VCaP (cell line): ENCODE measurements at regions not wholly inside any gene's neighbourhood (a gene's known extent, or its start where the extent isn't known, plus 50 kb on each side); places are given as distances from the start of the nearest gene placed in this dataset.

Experiments
- H3K27ac ChIP-seq: fragments of 450-650 bp; 2 replicates; pipeline ENCODE4 v1.5.1; 2017
- CTCF ChIP-seq: fragments of 450-650 bp; conservative IDR thresholded peaks from 2 replicates; pipeline ENCODE4 v1.5.1; 2017; ENCODE audit warnings: mild to moderate bottlenecking, moderate library complexity

GRCh38 chr1:173353350-173353749, 123.8 kb upstream of the PRDX6 start:
- no peak overlapping the region for H3K27ac ChIP-seq
- no peak for TF ChIP-seq CTCF

- no peak overlapping the region for H3K27ac ChIP-seq
- no peak for TF ChIP-seq CTCF
Observed at GRCh38 chr1:173354937-173355280, 122.2 kb upstream of the PRDX6 start.

GRCh38 chr1:173355281-173356031, 121.7 kb upstream of the PRDX6 start:
- H3K27ac ChIP-seq: no peak overlapping the region
- TF ChIP-seq CTCF: no peak

- TF ChIP-seq CTCF: no peak
- no peak overlapping the region for H3K27ac ChIP-seq
Observed at GRCh38 chr1:173356191-173356762, 120.9 kb upstream of the PRDX6 start.

GRCh38 chr1:173360487-173361063, 116.6 kb upstream of the PRDX6 start:
- no peak for TF ChIP-seq CTCF

GRCh38 chr1:173362543-173362942, 114.6 kb upstream of the PRDX6 start:
- TF ChIP-seq CTCF: no peak
- no peak overlapping the region for H3K27ac ChIP-seq

More at GRCh38 chr1:173360487-173361063, 116.6 kb upstream of the PRDX6 start:
- H3K27ac ChIP-seq: no peak overlapping the region

- H3K27ac ChIP-seq: no peak overlapping the region
- TF ChIP-seq CTCF: no peak
Observed at GRCh38 chr1:173364827-173365226, 112.3 kb upstream of the PRDX6 start.
